ENCODE measurements at regions not wholly inside any gene's neighbourhood (a gene's known extent, or its start where the extent isn't known, plus 50 kb on each side); places are given as distances from the start of the nearest gene placed in this dataset.

DNA sequence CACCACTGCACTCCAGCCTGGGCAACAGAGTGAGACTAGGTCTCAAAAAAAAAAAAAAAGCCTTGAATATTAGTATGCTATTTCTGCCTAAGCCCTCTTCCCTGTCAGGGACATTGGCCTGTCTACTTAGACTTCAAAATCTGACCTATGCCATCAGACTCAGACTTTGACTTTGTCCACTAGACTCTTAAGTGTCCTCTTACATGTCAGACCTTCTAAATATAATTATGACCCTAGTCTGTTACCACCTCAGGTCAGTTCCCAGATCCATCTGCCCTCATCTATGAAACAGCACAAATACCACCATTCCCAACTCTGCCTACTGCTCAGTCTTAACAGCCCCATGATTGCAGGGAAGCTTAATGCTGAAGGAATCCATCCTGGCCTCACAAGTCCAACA is 244.6 kb downstream of the ZEB2 start:
- H3K4me3 Mint-ChIP-seq (ENCODE audit: unreplicated experiment), result no peak overlapping the region
- no peaks in the 10 kb centered on the region for H3K27me3 Mint-ChIP-seq (ENCODE audit: low read depth)
- H3K36me3 Mint-ChIP-seq (ENCODE audit: low read depth), result peaks cover 1% of the 10 kb centered on the region
- H3K9me3 Mint-ChIP-seq (ENCODE audit: low read depth), result no peaks in the 10 kb centered on the region
- DNase-seq (ENCODE audit: low spot score), result no peak
- H3K27ac Mint-ChIP-seq (ENCODE audit: unreplicated experiment), result no peak overlapping the region
- TF ChIP-seq, protein P1, sequence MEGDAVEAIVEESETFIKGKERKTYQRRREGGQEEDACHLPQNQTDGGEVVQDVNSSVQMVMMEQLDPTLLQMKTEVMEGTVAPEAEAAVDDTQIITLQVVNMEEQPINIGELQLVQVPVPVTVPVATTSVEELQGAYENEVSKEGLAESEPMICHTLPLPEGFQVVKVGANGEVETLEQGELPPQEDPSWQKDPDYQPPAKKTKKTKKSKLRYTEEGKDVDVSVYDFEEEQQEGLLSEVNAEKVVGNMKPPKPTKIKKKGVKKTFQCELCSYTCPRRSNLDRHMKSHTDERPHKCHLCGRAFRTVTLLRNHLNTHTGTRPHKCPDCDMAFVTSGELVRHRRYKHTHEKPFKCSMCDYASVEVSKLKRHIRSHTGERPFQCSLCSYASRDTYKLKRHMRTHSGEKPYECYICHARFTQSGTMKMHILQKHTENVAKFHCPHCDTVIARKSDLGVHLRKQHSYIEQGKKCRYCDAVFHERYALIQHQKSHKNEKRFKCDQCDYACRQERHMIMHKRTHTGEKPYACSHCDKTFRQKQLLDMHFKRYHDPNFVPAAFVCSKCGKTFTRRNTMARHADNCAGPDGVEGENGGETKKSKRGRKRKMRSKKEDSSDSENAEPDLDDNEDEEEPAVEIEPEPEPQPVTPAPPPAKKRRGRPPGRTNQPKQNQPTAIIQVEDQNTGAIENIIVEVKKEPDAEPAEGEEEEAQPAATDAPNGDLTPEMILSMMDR (IDR thresholded peaks at IDR 0.05), result no peak
- no peaks in the 10 kb centered on the region for H3K4me1 Mint-ChIP-seq (ENCODE audit: low read depth)

DNA sequence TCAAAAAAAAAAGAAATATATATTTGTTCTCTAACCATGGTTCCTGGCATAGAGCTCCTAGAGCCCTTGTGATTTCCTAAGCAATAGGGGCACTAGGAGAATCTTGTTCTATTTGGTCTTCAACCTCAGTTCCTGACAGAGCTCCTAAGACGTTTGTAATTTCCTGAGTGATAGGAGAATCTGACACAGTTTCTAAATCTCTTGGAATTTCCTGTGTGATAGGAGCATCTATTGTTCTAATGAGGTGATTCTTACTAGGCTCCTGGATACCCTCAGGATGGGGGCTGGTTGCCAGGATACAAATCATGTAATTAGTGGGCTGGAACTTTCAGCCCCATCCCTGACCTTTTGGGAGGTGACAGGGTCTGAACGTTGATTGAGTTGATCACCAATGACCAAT is 245.8 kb downstream of the ZEB2 start:
- H3K4me1 Mint-ChIP-seq (ENCODE audit: low read depth), result no peaks in the 10 kb centered on the region
- no peak for DNase-seq (ENCODE audit: low spot score)
- H3K4me3 Mint-ChIP-seq (ENCODE audit: unreplicated experiment), result no peak overlapping the region
- no peak overlapping the region for H3K27ac Mint-ChIP-seq (ENCODE audit: unreplicated experiment)
- no peaks in the 10 kb centered on the region for H3K27me3 Mint-ChIP-seq (ENCODE audit: low read depth)
- no peaks in the 10 kb centered on the region for H3K9me3 Mint-ChIP-seq (ENCODE audit: low read depth)
- TF ChIP-seq, protein P1 (IDR thresholded peaks at IDR 0.05), result no peak
- peaks cover 1% of the 10 kb centered on the region for H3K36me3 Mint-ChIP-seq (ENCODE audit: low read depth)

DNA sequence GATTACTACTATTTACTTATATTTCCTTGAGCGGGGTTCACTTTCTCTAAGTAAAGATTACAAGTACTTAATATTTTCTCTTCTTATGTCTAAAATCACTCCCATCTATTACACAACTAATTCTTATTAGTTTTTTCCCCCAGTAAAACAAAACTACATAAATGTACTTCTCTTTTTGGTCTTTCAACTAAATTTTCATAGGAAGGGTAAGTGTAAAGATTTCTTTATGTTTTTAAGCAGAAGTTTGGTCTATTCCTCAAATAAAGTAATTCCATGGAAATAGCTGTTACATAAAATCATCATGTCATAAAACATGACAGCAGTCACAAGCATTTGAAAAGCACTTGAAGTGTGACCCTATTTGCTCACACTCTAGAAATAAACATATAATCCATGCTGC is 249.0 kb downstream of the ZEB2 start:
- H3K27ac Mint-ChIP-seq (ENCODE audit: unreplicated experiment), result no peak overlapping the region
- no peaks in the 10 kb centered on the region for H3K4me1 Mint-ChIP-seq (ENCODE audit: low read depth)
- DNase-seq (ENCODE audit: low spot score), result no peak
- no peaks in the 10 kb centered on the region for H3K9me3 Mint-ChIP-seq (ENCODE audit: low read depth)
- peaks cover 1% of the 10 kb centered on the region for H3K36me3 Mint-ChIP-seq (ENCODE audit: low read depth)
- TF ChIP-seq, protein P1 (IDR thresholded peaks at IDR 0.05), result no peak
- H3K27me3 Mint-ChIP-seq (ENCODE audit: low read depth), result no peaks in the 10 kb centered on the region
- no peak overlapping the region for H3K4me3 Mint-ChIP-seq (ENCODE audit: unreplicated experiment)

DNA sequence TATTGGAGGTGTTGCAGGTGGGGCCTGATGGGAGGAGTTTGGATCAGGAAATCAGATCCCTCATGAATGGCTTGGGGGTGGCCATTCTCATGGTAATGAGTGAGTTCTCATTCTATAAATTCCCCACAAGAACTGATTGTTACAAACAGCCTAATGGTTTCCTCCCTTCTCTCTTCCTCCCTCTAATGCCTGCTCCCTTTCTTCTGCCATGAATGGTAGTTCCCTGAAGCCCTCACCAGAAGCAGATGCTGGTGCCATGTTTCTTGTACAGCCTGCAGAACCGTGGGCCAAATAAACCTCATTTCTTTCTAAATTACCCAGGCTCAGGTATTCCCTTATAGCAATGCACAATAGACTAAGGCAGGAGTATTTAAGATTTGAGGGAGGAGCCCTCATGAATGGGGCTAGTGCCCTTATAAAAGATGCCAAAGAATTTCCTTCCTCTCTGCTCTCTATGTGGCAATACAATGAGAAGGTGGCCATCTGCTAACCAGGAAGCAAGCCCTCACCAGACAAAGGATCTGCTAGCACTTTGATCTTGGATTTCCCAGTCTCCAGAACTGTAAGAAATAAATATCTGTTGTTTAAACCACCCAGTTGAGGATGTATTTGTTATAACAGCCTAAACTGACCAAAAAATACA is 251.8 kb downstream of the ZEB2 start:
- peaks cover 3% of the 10 kb centered on the region for H3K9me3 Mint-ChIP-seq (ENCODE audit: low read depth)
- no peaks in the 10 kb centered on the region for H3K4me1 Mint-ChIP-seq (ENCODE audit: low read depth)
- TF ChIP-seq, protein P1 (IDR thresholded peaks at IDR 0.05), result no peak
- no peaks in the 10 kb centered on the region for H3K27me3 Mint-ChIP-seq (ENCODE audit: low read depth)
- no peak overlapping the region for H3K27ac Mint-ChIP-seq (ENCODE audit: unreplicated experiment)
- H3K4me3 Mint-ChIP-seq (ENCODE audit: unreplicated experiment), result no peak overlapping the region
- no peak for DNase-seq (ENCODE audit: low spot score)
- H3K36me3 Mint-ChIP-seq (ENCODE audit: low read depth), result peaks cover 2% of the 10 kb centered on the region

DNA sequence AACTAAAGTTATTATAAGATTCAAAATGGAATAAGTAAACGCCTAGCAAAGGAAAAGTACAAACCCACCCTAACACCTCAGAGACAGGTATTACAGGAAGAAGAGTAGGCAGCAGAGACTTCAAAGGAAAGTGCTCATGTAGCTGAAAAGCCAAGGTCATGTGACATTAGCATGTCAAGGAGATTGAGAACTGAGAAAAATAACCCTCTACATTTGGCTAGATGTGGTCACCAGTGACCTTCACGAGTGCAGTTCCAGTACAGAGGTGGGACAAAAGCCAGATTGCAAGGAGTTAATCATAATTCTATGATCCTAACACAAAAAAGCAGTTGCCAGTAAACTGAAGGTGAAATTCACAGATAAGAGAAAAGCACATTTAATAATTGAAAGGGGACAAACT is 252.7 kb downstream of the ZEB2 start:
- Mint-ChIP-seq H3K27me3 (ENCODE audit: low read depth) (no peaks in the 10 kb centered on the region), H3K9me3 (ENCODE audit: low read depth) (peaks cover 3% of the 10 kb centered on the region), H3K36me3 (ENCODE audit: low read depth) (peaks cover 2% of the 10 kb centered on the region), H3K4me3 (ENCODE audit: unreplicated experiment) (no peak overlapping the region), H3K4me1 (ENCODE audit: low read depth) (no peaks in the 10 kb centered on the region), H3K27ac (ENCODE audit: unreplicated experiment) (no peak overlapping the region)
- TF ChIP-seq, protein P1 (IDR thresholded peaks at IDR 0.05), result no peak
- no peak for DNase-seq (ENCODE audit: low spot score)

Measured in chondrocyte (in vitro differentiated cells).